GM21619 (cell line): ENCODE measurements at regions not wholly inside any gene's neighbourhood (a gene's known extent, or its start where the extent isn't known, plus 50 kb on each side); places are given as distances from the start of the nearest gene placed in this dataset.
A peak's percentile ranks its signal among the peaks of the same experiment; 100 is the strongest.

ENCODE experiments used
- ATAC-seq: cut with Tn5 transposase; IDR thresholded peaks from one replicate; pipeline ENCODE4 v1.9.1; 2021; ENCODE audit not compliant: unreplicated experiment

DNA sequence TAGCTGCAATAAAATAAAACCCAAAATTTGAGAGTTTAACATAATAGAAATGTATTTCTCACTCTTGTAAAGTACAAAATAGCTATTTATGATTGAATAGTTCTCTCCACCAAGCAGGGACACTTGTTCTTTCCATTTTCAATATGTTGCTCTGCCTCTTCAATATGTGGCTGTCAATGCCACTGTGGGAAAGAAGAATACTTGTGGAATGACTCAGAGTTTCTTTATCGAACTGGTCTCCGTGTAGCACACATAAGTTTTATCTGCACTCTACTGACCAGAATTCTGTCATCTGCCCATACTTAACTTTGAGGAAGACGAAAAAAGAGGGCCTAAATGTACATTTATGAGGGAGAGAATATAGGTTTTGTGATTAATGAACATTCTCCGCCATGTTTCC, 256.9 kb downstream of the ATXN7L3B start:
- ATAC-seq, result no peak

GRCh38 chr12:74801625-74802024, 264.0 kb downstream of the ATXN7L3B start:
- ATAC-seq, result no peak

- ATAC-seq, result no peak
Measured at GRCh38 chr12:74816398-74817175, 279.0 kb downstream of the ATXN7L3B start.

DNA sequence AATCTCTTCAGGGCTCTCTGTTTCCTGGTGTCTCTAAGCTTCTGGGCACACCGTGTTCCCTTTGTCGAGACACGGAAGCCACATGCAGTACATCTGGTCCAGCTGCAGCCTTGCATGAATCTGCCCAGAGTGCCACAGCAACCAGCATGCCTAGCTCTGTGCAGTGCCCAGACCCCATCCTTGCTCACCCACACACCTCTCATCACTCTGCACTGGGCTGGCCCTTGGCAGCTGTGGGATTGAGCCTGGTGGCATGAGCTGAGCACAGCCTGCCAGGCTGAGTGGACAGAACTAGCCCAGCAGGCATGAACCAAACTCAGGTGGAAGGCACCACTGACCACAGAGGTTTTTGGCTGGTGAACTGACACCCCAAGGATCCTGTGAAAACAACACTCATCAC, 279.9 kb downstream of the ATXN7L3B start:
- no peak for ATAC-seq

DNA sequence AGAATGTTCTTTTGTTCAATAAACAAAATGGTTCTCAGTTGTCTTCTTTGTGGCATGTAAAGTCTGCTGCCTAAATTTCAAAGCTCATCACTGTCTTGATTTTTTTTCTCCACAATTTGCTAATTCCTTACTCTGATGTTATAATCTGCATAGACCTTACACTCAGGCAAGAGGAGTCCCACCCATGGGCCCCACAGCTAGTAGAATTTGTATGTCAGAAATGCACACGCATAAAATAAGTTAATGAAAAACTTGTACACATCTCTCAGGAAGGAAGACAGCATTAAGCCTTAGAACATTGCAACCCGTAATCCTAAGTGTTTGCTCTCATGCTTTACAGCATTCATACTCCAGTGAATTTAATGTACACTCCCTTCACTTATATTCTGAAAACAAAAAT, 280.8 kb downstream of the ATXN7L3B start:
- no peak for ATAC-seq

- no peak for ATAC-seq
Measured at GRCh38 chr12:74820324-74820723, 282.7 kb downstream of the ATXN7L3B start.

- ATAC-seq, result no peak
Measured at GRCh38 chr12:74836567-74836966, 298.9 kb downstream of the ATXN7L3B start.

DNA sequence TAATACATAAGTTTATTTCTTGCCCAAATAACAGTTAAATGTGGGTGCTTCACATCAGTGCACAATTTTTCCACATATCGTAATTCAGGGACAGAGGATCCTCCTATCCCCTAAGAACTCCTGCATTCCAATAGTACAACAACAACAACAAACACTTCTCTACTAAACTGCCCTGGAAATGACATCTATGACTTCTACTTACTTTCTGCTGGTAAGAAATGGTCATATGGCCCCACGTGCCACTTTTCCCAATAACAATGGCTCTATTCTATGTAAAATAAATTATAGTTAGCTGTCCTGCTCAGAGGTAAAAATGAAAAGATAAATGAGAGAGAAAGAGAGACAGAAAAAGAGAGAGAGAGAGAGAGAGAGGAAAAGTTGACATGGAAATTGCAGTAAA, 308.5 kb downstream of the ATXN7L3B start:
- ATAC-seq, result no peak

GRCh38 chr12:74847169-74847568, 309.5 kb downstream of the ATXN7L3B start:
- ATAC-seq, result no peak

GRCh38 chr12:74848006-74848405, 310.4 kb downstream of the ATXN7L3B start:
- ATAC-seq, result no peak

- ATAC-seq, result no peak
Measured at GRCh38 chr12:74849801-74850200, 312.2 kb downstream of the ATXN7L3B start.

GRCh38 chr12:74871817-74872216, 334.2 kb downstream of the ATXN7L3B start:
- ATAC-seq, result no peak

GRCh38 chr12:74885775-74886174, 323.9 kb downstream of the KCNC2 start:
- no peak for ATAC-seq

GRCh38 chr12:74889073-74889472, 320.6 kb downstream of the KCNC2 start:
- no peak for ATAC-seq

DNA sequence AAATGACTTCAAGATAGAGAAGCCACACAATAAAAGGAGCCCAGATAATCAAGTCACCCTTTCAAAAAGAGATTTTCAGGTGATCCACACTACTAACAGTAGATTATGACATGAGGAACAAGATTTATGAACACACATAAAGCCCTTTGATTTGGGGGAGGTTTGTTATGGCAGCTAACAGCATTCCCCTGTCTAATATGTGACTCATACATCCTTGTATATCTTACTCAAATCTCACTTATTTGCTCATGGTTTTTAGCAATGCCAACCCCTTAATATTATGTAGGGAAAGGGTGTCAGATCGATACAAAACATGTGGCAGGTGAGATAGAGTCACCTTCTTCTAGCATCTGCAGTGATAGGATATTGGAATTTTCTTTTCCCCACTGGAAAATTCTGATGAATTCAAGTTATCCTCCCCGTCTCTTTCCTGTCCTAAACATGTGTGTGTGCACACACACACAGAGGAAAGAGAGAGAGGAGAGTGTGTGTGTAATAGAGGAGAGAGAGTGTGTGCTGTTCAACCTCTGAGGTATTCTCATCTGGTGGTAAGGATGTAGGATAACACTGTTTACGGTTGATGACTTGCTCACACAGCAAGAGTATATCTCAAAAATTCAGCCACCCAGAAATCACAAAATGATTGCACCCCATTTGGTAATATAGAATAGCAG, 319.9 kb downstream of the KCNC2 start:
- ATAC-seq, result peak; percentile 61

- peak; percentile 94 for ATAC-seq
Measured at GRCh38 chr12:74890237-74890599, 319.4 kb downstream of the KCNC2 start.

DNA sequence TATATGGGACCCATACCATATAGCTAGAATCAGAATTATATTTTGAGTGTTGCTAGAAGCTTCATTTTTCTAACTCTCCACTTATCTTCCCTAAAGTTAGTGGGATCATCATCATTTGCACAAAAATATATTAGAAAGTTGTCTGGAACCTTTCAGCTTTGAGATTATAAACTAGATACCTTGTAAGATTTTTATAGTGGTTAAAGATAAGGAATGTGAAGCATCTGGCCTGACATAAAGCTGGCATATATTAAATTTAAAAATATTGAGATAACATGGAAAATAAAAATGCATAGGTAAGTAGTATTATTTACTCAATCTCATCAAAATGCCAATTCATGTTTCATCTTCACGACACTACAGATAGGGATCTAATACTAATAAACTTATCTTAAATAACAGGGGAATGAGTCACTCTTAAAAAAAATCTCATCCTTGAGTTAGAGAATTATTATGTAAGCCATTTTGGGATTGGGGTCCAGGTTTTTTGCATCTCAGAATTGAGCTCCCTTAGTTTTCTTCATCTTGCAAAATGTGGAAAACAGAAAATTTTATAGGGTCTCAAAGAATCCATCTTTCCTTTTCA, 318.5 kb downstream of the KCNC2 start:
- ATAC-seq, result no peak

- ATAC-seq, result no peak
Measured at GRCh38 chr12:74892057-74892633, 317.5 kb downstream of the KCNC2 start.

DNA sequence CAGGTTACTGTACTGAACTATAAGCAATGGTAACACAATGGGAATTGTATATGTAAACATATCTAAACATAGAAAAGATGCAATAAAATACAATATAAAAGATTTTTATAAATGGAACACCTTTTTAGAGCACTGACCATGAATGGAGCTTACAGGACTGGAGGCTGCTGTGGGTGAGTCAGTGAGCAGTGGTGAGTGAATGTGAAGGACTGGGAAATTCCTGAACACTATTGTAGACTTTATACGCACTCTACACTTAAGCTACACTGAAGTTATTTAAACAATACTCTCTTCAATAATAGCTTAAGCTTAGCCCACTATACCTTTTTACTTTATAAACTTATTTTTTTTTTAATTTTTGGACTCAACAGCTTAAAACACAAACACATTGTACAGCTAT, 313.5 kb downstream of the KCNC2 start:
- ATAC-seq, result no peak

DNA sequence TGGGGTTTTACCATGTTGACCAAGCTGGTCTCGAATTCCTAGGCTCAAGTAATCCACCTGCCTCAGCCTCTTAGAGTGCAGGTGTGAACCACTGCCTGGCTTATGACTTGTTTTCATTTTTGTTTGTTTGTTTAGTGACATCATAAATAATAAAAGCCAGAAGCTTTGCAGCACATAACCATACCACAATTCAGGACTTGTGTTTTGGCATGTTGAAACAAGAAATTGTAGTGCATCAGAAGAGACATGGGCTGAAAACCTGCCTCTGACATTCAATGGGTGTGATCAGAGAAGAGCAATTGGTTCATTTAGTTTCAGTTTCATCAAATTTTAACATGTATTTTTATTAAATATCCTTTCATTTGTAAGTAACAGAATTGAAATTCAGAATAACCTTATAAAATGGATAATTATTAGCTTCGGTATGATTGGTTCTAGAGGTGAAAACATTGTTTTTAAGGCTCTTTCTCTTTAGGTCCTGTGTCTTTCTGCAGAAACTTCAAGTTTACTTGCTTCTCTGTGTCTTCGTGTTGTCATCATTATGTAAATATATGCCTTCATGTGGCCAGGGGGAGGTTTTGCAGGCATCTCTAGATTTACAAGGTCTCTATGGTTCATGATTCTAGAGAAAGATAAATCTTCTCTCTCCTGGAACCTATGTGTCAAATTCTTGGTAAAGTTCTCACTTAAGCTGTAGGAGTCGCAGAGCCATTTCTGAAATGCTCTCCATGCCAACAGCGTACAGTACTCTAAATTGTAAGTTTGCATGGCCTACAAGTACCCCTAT, 312.0 kb downstream of the KCNC2 start:
- no peak for ATAC-seq
